ENCODE measurements at regions not wholly inside any gene's neighbourhood (a gene's known extent, or its start where the extent isn't known, plus 50 kb on each side); places are given as distances from the start of the nearest gene placed in this dataset.

- no peak for TF ChIP-seq EZH2 (IDR thresholded peaks at IDR 0.05)
- no peak for TF ChIP-seq POLR2AphosphoS5 (IDR thresholded peaks at IDR 0.05; ENCODE audit: borderline replicate concordance, low read depth, low read length)
Measured at GRCh38 chr1:39131940-39132339, 72.6 kb upstream of the MACF1 start.
